ENCODE measurements at regions not wholly inside any gene's neighbourhood (a gene's known extent, or its start where the extent isn't known, plus 50 kb on each side); places are given as distances from the start of the nearest gene placed in this dataset.
"Not testable (repeated sequence)": the region's sequence is repeated elsewhere in the genome, so short reads cannot be mapped to it uniquely, and the experiment has no call there.

DNA sequence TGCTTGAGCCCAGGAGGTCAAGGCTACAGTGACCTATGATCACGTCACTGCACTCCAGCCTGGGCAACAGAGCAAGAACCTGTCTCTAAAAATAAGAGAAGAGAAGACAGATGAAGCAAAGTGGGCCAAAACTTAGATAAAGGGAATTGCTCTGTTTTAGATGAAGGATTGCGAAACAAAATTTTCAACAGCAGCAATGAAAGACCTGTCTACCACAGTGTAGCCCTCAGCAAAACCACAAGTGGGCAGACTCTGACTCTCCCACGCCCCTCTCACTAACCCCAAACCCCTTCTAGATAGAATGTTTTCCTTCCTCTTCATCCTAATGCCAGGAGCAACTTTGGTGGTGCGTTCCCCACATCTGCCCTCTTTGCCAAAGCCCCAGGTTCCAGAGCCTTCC, 105.6 kb upstream of the ALDH3B2 start:
- no peak overlapping the region for H3K4me3 ChIP-seq
- 39 to 52% methylated on average over 4 of the region's 4 CpGs for WGBS, 2 donors
- TF ChIP-seq, protein P1, sequence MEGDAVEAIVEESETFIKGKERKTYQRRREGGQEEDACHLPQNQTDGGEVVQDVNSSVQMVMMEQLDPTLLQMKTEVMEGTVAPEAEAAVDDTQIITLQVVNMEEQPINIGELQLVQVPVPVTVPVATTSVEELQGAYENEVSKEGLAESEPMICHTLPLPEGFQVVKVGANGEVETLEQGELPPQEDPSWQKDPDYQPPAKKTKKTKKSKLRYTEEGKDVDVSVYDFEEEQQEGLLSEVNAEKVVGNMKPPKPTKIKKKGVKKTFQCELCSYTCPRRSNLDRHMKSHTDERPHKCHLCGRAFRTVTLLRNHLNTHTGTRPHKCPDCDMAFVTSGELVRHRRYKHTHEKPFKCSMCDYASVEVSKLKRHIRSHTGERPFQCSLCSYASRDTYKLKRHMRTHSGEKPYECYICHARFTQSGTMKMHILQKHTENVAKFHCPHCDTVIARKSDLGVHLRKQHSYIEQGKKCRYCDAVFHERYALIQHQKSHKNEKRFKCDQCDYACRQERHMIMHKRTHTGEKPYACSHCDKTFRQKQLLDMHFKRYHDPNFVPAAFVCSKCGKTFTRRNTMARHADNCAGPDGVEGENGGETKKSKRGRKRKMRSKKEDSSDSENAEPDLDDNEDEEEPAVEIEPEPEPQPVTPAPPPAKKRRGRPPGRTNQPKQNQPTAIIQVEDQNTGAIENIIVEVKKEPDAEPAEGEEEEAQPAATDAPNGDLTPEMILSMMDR (IDR thresholded peaks at IDR 0.05), result no peak
- no peak for TF ChIP-seq POLR2A (IDR thresholded peaks at IDR 0.05)
- H3K27me3 ChIP-seq, result peaks cover 0 to 4% (median 0%) of the 10 kb centered on the region in 4 donors
- H3K4me1 ChIP-seq, result no peaks in the 10 kb centered on the region
- no peak overlapping the region for H3K27ac ChIP-seq
- intact Hi-C loops (cut with DNase I), result no loop called here
- DNase-seq, result no peak
- no peaks in the 10 kb centered on the region for H3K9me3 ChIP-seq
- H3K36me3 ChIP-seq, result no peaks in the 10 kb centered on the region

DNA sequence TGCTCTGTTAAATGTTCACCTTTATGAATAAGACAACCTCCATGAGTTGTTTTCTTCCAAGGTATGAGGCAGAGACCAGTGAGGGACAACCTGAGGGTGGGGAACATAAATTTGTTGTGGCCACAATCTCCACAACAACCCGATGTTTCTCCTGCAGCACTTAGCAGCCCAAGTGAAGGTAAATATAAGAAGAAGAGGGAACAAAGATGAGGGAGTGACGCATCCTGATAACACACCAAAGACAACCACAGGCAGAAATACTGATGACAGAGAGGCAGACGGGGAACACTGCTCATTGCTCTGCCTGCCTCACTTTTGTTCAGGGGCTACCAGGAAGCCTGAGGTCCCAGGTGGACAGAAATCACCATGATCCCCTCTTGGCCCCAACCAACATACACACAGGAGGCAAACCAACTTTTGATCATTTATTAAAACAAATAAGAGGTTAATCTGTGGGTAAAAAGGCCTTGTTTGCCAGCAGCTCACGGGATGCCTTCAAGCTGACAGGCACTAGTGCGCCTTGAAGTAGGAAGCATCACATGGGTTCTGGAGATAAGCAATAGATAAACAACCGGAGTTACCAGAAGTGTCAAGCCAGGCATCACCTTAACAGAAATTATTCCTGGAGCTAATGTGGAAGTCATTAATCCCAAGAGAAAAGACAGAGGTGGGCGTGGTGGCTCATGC, 104.9 kb upstream of the ALDH3B2 start:
- intact Hi-C loops (cut with DNase I); H3K4me3 ChIP-seq; DNase-seq; H3K27ac ChIP-seq; H3K36me3 ChIP-seq; H3K4me1 ChIP-seq; H3K27me3 ChIP-seq; H3K9me3 ChIP-seq: not testable (repeated sequence)
- WGBS, 2 donors, result 47 to 55% methylated on average over 7 of the region's 7 CpGs

DNA sequence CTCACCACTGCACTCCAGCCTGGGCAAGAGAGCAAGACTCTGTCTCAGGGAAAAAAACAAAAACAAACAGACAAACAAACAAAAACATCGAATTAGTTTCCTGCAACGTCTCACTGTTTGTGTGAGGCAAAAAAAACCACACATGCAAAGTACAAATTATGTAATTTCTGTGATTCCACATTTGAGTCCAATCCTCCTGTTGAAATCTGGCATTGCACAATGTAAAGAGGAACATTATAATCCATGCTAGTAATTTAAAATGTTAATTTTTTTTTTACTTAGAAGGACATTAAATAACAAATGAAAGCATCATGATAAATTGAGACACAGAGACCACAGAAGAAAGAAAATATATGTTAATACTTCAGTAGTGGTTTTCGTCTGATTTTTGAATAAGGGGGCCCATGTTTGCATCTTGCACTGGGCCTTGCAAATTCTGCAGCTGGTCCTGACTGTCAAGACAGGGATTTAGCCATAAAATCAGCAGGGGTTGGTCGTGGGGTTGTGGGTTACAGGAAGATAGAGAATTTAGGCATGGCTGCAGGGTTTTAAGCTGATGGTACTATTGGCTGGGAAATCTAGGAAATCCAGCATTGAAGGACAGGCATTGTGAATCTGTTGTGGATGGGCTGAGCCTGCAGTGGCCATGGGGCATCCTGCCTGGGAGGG, 102.6 kb upstream of the ALDH3B2 start:
- H3K4me3 ChIP-seq, result no peak overlapping the region
- no peaks in the 10 kb centered on the region for H3K4me1 ChIP-seq
- intact Hi-C loops (cut with DNase I), result no loop called here
- DNase-seq, result no peak
- H3K36me3 ChIP-seq, result no peaks in the 10 kb centered on the region
- no peak for TF ChIP-seq POLR2A (IDR thresholded peaks at IDR 0.05)
- TF ChIP-seq, protein P1 (IDR thresholded peaks at IDR 0.05), result no peak
- no peak overlapping the region for H3K27ac ChIP-seq
- no peaks in the 10 kb centered on the region for H3K9me3 ChIP-seq
- 46% methylated on average over 4 of the region's 4 CpGs for WGBS, 2 donors
- H3K27me3 ChIP-seq, result peaks cover 0 to 5% (median 0%) of the 10 kb centered on the region in 4 donors

DNA sequence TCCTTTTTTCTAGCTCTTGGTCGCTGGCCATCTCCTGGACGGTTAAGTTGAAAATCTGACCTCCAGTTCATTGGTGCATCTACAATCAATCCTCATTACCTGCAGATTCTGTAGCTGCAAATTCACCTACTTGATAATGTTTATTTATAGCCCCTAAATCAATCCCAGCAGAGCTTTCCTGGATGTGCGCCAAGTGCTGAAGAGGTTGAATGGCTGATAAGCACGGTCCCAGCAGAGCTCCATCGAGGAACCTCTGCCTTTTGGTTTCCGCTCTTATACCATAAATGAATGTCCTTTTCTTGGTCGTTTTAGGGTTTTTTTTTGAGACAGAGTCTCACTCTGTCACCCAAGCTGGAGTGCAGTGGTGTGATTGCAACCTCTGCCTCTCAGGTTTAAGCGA, 99.8 kb upstream of the ALDH3B2 start:
- intact Hi-C loops (cut with DNase I), result not testable (repeated sequence)

DNA sequence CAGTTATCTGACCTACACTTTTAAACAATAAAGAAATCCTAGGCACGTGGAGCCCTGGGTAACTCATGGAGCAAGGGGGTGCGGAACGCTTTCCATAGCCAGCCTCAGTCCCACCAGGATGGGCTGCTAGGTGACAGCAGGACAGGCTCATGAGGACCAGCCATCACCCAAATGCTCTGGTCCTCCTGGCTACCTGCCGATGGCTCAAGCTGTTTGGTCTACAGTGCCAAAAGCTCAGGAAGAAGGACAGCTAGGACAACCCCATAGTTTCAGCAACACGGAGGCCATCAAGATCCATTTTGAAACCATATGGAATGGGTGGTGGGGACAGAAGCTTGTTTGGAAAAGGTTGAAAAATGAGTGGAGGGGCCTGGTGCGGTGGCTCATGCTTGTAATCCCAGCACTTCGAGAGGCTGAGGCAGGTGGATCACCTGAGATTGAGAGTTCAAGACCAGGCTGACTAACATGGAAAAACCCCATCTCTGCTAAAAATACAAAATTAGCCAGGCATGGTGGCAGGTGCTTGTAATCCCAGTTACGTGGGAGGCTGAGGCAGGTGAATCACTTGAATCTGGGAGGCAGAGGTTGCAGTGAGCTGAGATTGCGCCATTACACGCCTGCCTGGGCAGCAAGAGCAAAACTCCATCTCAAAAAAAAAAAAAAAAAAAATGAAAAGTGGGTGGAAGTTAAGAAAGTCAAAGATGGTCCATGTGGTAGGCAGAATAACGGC, 93.7 kb upstream of the ALDH3B2 start:
- DNase-seq; H3K4me3 ChIP-seq; H3K27ac ChIP-seq; H3K4me1 ChIP-seq; H3K27me3 ChIP-seq; H3K36me3 ChIP-seq; intact Hi-C loops (cut with DNase I); H3K9me3 ChIP-seq: not testable (repeated sequence)
- WGBS, 2 donors, result 61 to 66% methylated on average over 7 to 10 of the region's 11 CpGs

More for the DNA sequence above, 99.8 kb upstream of the ALDH3B2 start:
- H3K9me3 ChIP-seq, H3K27me3 ChIP-seq, DNase-seq, H3K4me3 ChIP-seq, H3K4me1 ChIP-seq, H3K27ac ChIP-seq, H3K36me3 ChIP-seq: not testable (repeated sequence)
- WGBS, 2 donors, result 51 to 55% methylated on average over 7 to 8 of the region's 8 CpGs

DNA sequence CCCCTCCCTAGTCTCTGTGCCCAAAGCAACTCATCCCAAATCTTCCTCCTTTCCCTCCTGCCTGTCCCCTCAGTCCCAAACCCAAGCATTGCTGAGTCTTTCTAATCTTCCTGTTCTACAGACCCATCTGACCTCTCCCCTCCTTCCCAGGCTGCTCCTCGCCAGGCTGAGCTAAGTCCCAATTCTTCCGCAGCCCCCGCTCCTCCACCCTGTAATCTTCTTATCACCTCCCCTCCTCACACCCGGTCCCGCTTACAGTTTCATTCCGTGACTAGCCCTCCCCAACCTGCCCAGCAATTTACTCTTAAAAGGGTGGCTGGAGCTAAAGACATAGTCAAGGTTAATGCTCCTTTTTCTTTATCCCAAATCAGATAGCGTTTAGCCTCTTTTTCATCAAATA, 86.8 kb upstream of the ALDH3B2 start:
- DNase-seq; H3K9me3 ChIP-seq; H3K36me3 ChIP-seq; H3K27me3 ChIP-seq; intact Hi-C loops (cut with DNase I); H3K4me3 ChIP-seq; H3K27ac ChIP-seq: not testable (repeated sequence)
- 75 to 77% methylated on average over 7 of the region's 7 CpGs for WGBS, 2 donors
- peaks cover 0 to 15% (median 0%) of the 10 kb centered on the region in 3 donors for H3K4me1 ChIP-seq

DNA sequence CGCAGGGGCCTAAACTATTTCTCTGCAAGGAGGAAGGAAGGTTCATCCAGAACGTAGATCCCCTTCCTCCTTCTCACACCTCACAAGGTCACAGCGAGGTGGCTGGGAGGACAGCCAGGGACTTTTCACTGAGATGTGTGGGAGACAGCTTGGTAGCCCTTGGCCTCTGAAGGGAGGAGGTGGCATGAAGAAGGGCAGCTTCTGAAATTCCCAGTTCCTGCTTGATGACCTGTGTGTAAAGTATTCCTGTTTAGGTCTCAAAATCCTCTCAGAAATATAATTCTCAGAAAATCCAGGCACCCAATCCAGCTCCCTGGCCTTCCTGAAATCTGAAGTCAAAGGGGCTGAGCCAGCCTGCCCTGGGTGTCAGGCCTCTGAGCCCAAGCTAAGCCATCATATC, 84.9 kb upstream of the ALDH3B2 start:
- intact Hi-C loops (cut with DNase I); DNase-seq; H3K27ac ChIP-seq; H3K27me3 ChIP-seq; H3K9me3 ChIP-seq; H3K4me3 ChIP-seq; H3K36me3 ChIP-seq: not testable (repeated sequence)
- peaks cover 0 to 15% (median 0%) of the 10 kb centered on the region in 3 donors for H3K4me1 ChIP-seq
- 33% methylated on average over 3 of the region's 3 CpGs; no CpG with 5 or more reads in 1 of the 2 donors for WGBS, 2 donors

DNA sequence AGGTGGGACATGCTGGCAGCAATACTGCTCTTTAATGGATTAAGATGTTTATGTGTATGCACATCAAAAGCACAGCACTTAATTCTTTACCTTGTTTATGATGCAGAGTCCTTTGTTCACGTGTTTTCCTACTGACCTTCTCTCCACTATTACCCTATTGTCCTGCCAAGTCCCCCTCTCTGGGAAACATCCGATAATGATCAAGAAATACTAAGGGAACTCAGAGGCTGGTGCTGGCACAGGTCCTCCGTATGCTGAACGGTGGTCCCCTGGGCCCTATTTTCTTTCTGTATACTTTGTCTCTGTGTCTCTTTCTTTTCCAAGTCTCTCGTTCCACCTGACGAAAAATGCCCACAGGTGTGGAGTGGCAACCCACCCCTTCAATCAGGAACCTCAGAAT, 84.0 kb upstream of the ALDH3B2 start:
- H3K36me3 ChIP-seq; H3K27me3 ChIP-seq; H3K9me3 ChIP-seq; DNase-seq; H3K4me3 ChIP-seq; H3K27ac ChIP-seq; intact Hi-C loops (cut with DNase I): not testable (repeated sequence)
- 81 to 88% methylated on average over 6 of the region's 6 CpGs for WGBS, 2 donors
- H3K4me1 ChIP-seq, result peaks cover 0 to 20% (median 0%) of the 10 kb centered on the region in 3 donors

DNA sequence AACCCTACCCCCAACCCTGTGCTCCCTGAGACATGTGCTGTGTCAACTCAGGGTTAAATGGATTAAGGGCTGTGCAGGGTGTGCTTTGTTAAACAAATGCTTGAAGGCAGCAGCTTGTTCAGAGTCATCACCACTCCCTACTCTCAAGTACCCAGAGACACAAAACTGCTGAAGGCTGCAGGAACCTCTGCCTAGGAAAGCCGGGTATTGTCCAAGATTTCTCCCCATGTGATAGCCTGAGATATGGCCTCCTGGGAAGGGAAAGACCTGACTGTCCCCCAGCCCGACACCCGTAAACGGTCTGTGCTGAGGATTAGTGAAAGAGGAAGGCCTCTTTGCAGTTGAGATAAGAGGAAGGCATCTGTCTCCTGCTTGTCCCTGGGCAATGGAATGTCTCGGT, 83.6 kb upstream of the ALDH3B2 start:
- 59% methylated on average over 5 of the region's 5 CpGs; no CpG with 5 or more reads in 1 of the 2 donors for WGBS, 2 donors
- not testable (repeated sequence) for DNase-seq

DNA sequence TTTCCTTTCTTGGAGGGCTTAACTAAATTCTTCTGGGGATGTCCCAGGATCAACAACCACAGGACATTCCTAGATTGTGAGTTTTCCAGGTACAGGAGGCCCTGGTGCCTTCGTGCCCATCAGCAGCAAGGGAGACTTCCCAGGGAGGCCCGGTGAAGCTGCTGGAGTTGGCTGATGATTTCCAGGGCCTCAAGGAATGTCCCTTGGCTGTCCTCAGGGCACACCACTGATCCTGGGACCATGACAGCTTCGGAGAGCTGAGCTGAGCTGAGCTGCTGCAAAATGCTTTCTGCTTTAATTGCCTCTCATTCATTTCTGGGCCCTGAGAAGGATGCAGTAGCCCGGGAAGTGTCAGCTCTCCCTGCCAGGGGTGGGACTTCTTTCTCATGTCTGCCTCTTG, 79.4 kb upstream of the ALDH3B2 start:
- H3K4me3 ChIP-seq; H3K27ac ChIP-seq; H3K27me3 ChIP-seq; H3K36me3 ChIP-seq; intact Hi-C loops (cut with DNase I); H3K9me3 ChIP-seq; DNase-seq: not testable (repeated sequence)
- H3K4me1 ChIP-seq, result peaks cover 0 to 21% (median 0%) of the 10 kb centered on the region in 3 donors
- WGBS, 2 donors, result 60 to 76% methylated on average over 1 to 4 of the region's 4 CpGs

More for the DNA sequence above, 83.6 kb upstream of the ALDH3B2 start:
- peaks cover 0 to 23% (median 0%) of the 10 kb centered on the region in 3 donors for H3K4me1 ChIP-seq
- H3K27me3 ChIP-seq; H3K9me3 ChIP-seq; H3K4me3 ChIP-seq; intact Hi-C loops (cut with DNase I); H3K27ac ChIP-seq; H3K36me3 ChIP-seq: not testable (repeated sequence)

Data from esophagus squamous epithelium (tissue), 5 donors.